Colonic mucosa (tissue), 4 donors: ENCODE measurements at regions not wholly inside any gene's neighbourhood (a gene's known extent, or its start where the extent isn't known, plus 50 kb on each side); places are given as distances from the start of the nearest gene placed in this dataset.

Experiments
- DNase-seq: peaks from one replicate; pipeline ENCODE4 v3.0.0-alpha.2; 2020
- H3K27ac ChIP-seq: fragments of 200-600 bp; one replicate; pipeline ENCODE4 v1.8.0; 2021
- H3K27me3 ChIP-seq: fragments of 200-600 bp; one replicate; pipeline ENCODE4 v1.8.0; 2021
- H3K36me3 ChIP-seq: fragments of 200-600 bp; one replicate; pipeline ENCODE4 v1.8.0; 2021
- H3K4me1 ChIP-seq: fragments of 200-600 bp; one replicate; pipeline ENCODE4 v1.8.0; 2021; ENCODE audit warnings: mild to moderate bottlenecking
- H3K4me3 ChIP-seq: fragments of 200-600 bp; one replicate; pipeline ENCODE4 v1.8.0; 2021
- H3K9ac ChIP-seq, 2 donors: one replicate each; pipeline ENCODE4 v1.7.0; 2013; ENCODE audit warnings: control low read depth in 2 of 2, low read depth in 2 of 2, low read length in 2 of 2
- H3K9me3 ChIP-seq: fragments of 200-600 bp; one replicate; pipeline ENCODE4 v1.8.0; 2021
- CTCF ChIP-seq: fragments of 200-600 bp; IDR thresholded peaks from one replicate; pipeline ENCODE4 v1.8.0; 2022; ENCODE audit warnings: antibody characterized with exemption, mild to moderate bottlenecking
- intact Hi-C: fragments of 100-400 bp; cut with DNase I; formaldehyde crosslinking; loops from one replicate; pipeline ENCODE4 v1.14.1; 2022
- donor health status: healthy.
- donor health status: DM: no; HTN: no; CAD: no.
- donor health status: DM: no; HTN: no; CAD: no.

GRCh38 chr10:33812586-33812985 is 478.1 kb upstream of the NRP1 start:
- Histone ChIP-seq H3K27me3 (no peaks in the 10 kb centered on the region), H3K27ac (no peak overlapping the region), H3K4me3 (no peak overlapping the region), H3K4me1 (no peaks in the 10 kb centered on the region), H3K9ac (no peak overlapping the region), H3K36me3 (no peaks in the 10 kb centered on the region), H3K9me3 (no peaks in the 10 kb centered on the region)
- DNase-seq: no peak
- no peak for TF ChIP-seq CTCF
- intact Hi-C loops: no loop called here

- Histone ChIP-seq H3K36me3 (no peaks in the 10 kb centered on the region), H3K9ac (no peak overlapping the region), H3K27ac (no peak overlapping the region), H3K4me1 (no peaks in the 10 kb centered on the region), H3K9me3 (no peaks in the 10 kb centered on the region), H3K27me3 (no peaks in the 10 kb centered on the region), H3K4me3 (no peak overlapping the region)
- DNase-seq: no peak
- no peak for TF ChIP-seq CTCF
- intact Hi-C loops: no loop called here
These were observed 476.5 kb upstream of the NRP1 start for GRCh38 chr10:33810986-33811385.

- Histone ChIP-seq H3K27ac (no peak overlapping the region), H3K27me3 (no peaks in the 10 kb centered on the region), H3K36me3 (no peaks in the 10 kb centered on the region), H3K4me3 (no peak overlapping the region), H3K9me3 (no peaks in the 10 kb centered on the region), H3K9ac (no peak overlapping the region), H3K4me1 (no peaks in the 10 kb centered on the region)
- DNase-seq: no peak
- intact Hi-C loops: no loop called here
- TF ChIP-seq CTCF: no peak
These were observed 475.3 kb upstream of the NRP1 start for GRCh38 chr10:33809732-33810131.

GRCh38 chr10:33808475-33808874 is 474.0 kb upstream of the NRP1 start:
- Histone ChIP-seq H3K36me3 (no peaks in the 10 kb centered on the region), H3K4me3 (no peak overlapping the region), H3K4me1 (no peaks in the 10 kb centered on the region), H3K9ac (no peak overlapping the region), H3K27me3 (no peaks in the 10 kb centered on the region), H3K9me3 (no peaks in the 10 kb centered on the region), H3K27ac (no peak overlapping the region)
- intact Hi-C loops: no loop called here
- DNase-seq: no peak
- no peak for TF ChIP-seq CTCF

GRCh38 chr10:33807531-33808359 is 473.3 kb upstream of the NRP1 start:
- intact Hi-C loops: no loop called here
- TF ChIP-seq CTCF: no peak
- Histone ChIP-seq H3K27me3 (no peaks in the 10 kb centered on the region), H3K4me3 (no peak overlapping the region), H3K9ac (no peak overlapping the region), H3K9me3 (no peaks in the 10 kb centered on the region), H3K4me1 (no peaks in the 10 kb centered on the region), H3K36me3 (no peaks in the 10 kb centered on the region), H3K27ac (no peak overlapping the region)
- DNase-seq: no peak
